HG02943 (cell line): ENCODE measurements at regions not wholly inside any gene's neighbourhood (a gene's known extent, or its start where the extent isn't known, plus 50 kb on each side); places are given as distances from the start of the nearest gene placed in this dataset.
"Not testable (repeated sequence)": the region's sequence is repeated elsewhere in the genome, so short reads cannot be mapped to it uniquely, and the experiment has no call there.

ENCODE experiments used
- ATAC-seq: cut with Tn5 transposase; IDR thresholded peaks from one replicate; pipeline ENCODE4 v1.9.1; 2021; ENCODE audit warnings: mild to moderate bottlenecking, low read depth, moderate library complexity; ENCODE audit not compliant: unreplicated experiment

- no peak for ATAC-seq
These were observed 105.2 kb upstream of the OR5AK2 start for GRCh38 chr11:56883371-56883987.

DNA sequence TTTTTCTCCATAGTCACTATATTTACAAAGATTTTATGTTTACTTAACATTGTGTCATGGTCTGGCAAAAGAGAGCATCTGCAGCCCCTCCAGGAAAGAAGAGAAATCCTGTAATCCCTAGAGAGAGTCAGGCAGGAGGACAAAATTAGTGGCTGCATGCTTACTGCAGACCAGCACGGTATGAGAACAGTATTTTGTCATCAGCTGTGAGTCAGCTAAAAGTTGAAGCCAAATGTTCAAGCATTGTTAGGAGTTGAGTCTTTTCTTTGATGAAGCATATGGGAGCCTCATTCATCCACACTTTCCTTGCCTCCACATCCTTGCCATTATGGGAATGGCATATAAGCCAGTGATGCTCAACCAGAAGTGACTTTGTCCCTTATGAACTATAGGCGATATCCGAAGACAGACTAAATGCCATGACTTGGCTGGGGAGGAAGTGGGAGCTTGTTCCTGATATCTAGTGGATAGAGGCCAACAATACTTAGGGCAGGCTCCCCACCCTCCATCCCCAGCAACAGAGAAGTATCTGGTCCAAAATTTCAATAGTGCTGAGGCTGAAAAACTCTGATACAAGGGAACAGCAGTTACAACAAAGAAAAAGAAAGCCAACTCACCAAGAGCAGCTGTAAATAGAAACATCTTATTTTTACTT, 112.0 kb upstream of the OR5AK2 start:
- no peak for ATAC-seq

DNA sequence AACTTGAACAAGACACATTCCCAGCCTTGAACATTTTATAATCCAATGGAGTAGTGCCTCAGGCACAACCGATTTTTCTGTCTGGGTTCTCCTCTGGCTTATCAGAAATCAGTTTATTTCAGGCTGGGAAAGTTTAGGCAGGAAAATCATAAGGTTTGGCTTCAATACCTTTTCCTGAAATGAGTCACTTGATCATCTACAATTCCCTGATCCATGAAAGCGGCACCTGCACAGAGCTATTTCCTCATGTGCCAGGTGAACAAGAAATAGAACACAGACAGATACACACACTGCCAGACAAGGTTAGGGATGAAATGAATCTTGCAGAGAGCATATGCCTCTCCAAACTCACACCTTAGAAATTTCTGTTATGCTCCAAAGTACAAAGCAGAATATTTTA, 106.7 kb upstream of the OR9G4 start:
- ATAC-seq: no peak

- ATAC-seq: no peak
These were observed 103.6 kb upstream of the OR9G4 start for GRCh38 chr11:56852131-56852530.

GRCh38 chr11:56849852-56850251, 101.4 kb upstream of the OR9G4 start:
- no peak for ATAC-seq

DNA sequence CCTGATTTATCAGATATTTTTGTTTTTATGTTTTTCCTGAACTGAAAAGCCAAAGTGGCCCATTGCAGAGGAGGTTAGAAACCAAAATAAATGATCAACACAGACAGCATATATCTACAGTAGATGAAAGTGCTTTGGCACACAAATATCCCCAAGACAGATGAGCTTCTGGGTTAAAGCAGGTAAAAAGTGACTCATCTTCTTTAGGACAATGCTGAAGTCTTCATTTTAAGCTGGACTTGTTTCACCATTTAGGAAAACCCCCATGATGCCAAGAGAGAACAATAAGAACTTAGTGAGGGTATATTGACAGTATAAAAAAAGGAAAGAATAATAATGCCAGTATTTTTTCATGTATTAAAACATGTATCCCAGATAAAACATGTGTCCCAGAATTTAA, 100.8 kb upstream of the OR9G4 start:
- no peak for ATAC-seq

DNA sequence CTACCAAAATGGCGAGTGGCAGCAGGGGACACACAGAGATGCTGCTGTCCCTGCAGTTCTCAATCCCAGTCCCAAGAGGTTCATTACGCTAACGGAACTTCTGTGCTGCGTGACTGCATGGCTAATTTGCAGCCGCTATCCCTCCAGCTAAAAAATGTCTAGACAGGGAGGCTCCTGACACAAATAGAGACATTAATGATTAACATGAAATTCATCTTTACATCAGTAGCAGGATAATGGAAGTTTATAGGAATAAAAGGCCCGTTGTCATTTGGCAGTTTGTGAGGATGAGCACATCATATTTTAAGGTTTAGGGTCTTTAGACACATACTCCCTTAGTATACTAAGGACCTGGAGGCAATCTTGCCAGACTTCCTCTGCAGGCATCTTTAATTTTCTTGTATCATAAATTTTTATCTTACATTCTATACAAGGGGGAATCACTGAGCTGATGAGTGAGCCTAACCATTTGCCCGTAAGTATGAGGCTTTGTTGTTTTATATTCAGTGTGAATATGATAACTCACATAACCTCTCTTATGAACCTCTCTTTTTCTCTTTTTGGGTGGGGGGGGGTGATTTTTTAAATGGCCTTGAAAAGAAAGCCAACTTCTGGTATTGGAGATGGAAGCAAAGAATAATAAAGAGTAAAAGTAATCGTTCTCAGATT, 99.8 kb upstream of the OR9G4 start:
- ATAC-seq: no peak

- ATAC-seq: no peak
These were observed 98.4 kb upstream of the OR9G4 start for GRCh38 chr11:56846631-56847576.

GRCh38 chr11:56845121-56845732, 96.7 kb upstream of the OR9G4 start:
- ATAC-seq: no peak

GRCh38 chr11:56843816-56844215, 95.3 kb upstream of the OR9G4 start:
- ATAC-seq: no peak

DNA sequence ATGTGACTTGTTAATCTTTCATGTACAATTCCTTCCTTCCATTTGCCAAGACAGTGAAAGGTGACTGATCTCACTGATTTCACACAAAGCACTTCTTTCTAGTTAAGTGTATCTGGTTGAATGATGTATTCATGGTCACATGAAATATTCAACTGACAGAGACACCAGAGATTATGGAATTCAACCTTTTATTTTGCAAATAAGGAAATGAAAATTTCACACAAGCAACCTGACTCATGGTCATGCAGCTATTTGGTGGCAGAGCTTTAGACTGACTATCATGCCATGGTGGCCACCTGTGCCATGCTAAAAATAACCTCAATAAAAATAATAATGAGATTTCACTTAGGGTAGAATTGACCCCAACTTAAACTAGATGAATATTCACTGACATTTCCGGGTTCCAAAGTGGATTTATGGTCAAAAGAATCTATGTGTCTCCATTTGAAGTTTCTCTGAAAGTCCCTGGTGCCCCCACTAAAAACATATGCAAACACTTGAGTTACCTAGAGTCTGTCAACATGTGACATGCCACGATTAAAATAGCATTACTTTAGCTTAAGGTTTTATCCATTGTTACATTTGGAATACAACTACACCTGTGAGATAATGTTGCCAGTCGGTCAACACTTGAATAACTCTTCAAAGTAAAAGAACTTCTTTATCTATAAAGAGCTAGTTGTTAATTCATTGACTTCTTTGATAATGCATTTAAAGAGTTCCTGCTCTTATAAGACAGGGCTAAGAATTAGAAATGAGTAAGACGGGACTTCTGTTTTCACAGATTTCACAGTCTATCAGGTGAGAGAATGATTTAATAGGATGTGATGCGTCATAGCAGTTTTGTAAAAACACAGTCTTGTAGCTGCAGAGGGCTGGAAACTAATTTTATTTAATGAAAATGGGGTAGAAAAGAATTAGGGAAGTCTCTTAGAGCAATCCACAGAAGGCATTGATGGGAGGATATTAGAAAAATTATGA, 94.6 kb upstream of the OR9G4 start:
- no peak for ATAC-seq

DNA sequence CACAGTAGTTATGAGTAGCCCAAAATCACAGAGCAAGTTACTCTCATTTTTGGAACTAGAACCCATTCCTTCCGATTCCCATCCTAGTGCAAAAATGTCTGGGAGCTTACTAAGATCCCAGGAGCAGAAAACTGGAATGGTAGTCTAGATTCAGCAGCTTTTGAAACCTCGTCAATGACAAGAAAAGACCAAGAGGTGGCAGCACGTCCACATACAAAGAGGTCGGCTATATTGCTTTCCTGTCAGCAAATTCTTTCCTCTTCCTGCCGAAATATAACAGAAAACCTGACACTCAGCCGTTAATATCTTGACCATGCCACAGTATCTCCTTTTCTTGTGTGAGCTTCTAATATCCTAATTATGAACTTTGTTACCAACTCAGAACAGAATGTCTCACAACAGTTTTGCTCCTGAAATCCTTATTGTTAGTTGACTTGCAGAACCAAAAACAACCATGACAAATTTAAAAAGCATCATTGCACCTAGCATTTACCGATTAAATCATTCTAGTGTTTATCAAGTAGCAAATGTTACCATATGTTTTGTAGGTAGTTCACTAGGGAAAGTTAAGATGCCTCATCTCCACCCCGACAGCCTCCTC, 92.8 kb upstream of the OR9G4 start:
- peak; percentile 73 for ATAC-seq

GRCh38 chr11:56827357-56827756, 78.9 kb upstream of the OR9G4 start:
- ATAC-seq: not testable (repeated sequence)

- ATAC-seq: no peak
These were observed 71.4 kb upstream of the OR9G4 start for GRCh38 chr11:56819916-56820315.

- no peak for ATAC-seq
These were observed 69.2 kb upstream of the OR9G4 start for GRCh38 chr11:56817661-56818060.

DNA sequence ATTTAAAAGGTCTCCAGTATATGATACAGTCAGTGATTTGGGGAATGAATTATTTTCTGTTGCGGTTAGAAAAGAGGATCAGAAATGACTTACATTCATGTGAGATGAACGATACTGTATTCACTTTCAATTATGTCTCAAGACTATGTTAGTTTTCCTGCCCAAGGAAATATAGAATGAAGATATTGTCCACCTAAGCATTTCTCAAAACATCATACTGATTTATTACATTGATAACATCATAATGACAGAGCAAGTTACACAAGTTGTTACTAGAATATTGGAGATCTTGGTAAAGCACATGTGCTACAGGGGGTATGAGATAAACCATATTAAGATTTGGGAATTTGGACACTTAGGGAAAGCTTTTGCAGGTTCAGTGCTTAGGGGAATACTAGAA, 67.8 kb upstream of the OR9G4 start:
- ATAC-seq: no peak

DNA sequence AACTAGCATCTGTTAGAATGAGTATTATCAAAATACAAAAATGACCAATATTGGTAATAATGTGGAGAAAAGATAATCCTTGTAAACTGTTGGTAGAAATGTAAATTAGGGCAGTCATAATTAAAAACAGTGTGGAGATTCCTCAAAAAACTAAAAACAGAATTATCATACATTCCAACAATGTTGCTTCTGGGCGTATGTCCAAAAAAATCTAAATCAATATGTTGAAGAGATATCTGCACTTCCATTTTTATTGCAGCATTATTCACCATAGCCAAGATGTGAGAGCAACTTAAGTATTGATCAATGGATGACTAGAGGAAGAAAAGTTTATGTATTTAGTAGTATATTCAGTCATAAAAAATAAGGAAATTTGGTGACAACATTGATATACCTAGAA, 59.8 kb upstream of the OR9G4 start:
- no peak for ATAC-seq

- no peak for ATAC-seq
These were observed 51.3 kb upstream of the OR9G4 start for GRCh38 chr11:56799691-56800210.
